HG02885 (cell line): ENCODE measurements at regions not wholly inside any gene's neighbourhood (a gene's known extent, or its start where the extent isn't known, plus 50 kb on each side); places are given as distances from the start of the nearest gene placed in this dataset.
"Not testable (repeated sequence)": the region's sequence is repeated elsewhere in the genome, so short reads cannot be mapped to it uniquely, and the experiment has no call there.

Experiments
- ATAC-seq: cut with Tn5 transposase; IDR thresholded peaks from one replicate; pipeline ENCODE4 v1.9.1; 2021; ENCODE audit warnings: mild to moderate bottlenecking; ENCODE audit not compliant: unreplicated experiment, poor library complexity

DNA sequence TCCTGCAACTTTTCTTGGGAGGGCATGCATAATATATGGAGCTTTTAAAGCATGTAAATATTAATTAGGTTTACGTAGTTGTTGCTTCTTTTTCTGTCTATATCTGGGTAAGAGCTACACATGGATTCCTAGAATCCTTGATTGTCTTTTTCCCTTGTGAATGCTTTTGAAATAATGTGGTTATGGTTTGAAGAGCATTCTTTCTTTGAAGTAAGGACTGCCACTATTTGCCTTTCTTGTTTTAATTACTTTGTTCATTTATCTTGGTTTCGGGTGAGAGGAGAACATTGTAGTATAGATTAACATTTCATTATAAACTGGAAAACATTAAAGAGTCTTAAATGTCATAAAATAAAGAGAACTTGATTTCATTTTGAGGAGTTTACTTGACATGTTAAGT, 674.0 kb downstream of the ZBBX start:
- no peak for ATAC-seq

DNA sequence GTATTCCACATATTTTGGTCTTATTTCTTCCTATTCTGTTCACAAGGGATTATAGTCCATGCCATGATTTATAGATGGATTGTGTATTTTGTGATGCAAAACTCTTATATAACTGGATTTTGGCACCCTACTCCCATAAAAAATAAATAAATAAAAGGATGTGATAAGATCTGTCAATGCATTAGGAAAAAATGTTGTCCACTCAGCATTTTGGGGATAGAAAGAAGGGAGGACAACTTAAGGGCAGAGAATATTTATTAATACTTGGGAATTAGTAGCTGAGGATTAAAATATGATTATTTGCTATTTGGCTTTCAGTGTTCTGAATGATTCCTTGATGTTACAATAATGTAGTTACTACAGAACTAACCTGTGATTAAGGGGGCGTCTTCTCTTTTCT, 682.6 kb downstream of the ZBBX start:
- ATAC-seq = no peak

DNA sequence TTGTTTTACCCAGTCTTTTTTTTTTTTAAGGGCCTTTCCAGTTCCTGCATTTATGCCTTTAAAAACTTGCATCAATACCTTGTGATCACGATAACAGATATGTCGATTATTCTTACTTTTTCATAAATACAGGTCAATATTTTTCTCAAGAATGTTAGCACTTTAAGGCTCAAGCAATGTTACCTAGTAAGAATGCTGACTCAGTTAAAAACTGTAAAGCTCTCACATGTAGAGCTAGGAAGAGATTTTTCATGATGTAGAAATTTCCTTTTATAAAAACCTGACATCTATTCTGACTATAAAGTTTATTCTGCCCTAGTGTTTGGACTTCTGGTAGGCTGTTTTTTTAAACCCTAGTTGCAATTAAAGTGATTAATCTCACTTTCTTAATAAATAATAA, 684.0 kb downstream of the ZBBX start:
- no peak for ATAC-seq

DNA sequence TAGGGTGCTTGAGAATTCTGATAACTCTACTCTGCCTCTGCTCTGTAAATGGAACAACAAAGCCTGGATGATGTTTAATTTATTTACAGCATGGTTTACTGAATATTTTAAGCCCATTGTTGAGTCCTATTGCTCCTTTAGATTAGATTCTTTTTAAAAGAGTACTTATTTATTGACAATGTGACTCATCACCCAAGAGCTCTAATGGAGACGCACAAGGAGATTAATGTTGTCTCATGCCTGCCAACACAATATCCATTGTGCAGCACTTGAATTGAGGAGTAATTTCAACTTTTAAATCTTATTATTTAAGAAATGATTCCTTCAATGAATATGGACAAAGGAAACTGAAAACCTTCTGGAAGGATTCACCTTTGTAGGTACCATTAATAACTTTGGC, 691.4 kb downstream of the ZBBX start:
- ATAC-seq = no peak

DNA sequence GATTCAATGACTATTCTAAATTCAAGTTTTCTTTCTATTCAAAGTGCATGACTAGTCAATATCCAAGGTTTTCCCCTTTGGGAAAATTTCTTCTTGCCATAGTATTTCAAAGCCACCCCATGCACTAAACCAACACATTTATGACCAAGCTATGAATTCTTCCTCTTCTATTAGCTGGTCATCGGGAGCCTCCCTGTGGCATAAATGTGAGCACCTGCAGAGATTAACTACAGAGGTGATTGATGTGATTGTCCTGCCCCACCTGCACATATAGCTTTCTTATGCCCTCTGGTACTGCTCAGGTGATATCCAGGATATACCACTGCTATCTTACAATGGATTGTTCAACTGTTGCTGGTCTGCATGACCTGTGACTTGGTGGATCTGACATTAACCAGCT, 694.9 kb downstream of the ZBBX start:
- ATAC-seq = no peak

DNA sequence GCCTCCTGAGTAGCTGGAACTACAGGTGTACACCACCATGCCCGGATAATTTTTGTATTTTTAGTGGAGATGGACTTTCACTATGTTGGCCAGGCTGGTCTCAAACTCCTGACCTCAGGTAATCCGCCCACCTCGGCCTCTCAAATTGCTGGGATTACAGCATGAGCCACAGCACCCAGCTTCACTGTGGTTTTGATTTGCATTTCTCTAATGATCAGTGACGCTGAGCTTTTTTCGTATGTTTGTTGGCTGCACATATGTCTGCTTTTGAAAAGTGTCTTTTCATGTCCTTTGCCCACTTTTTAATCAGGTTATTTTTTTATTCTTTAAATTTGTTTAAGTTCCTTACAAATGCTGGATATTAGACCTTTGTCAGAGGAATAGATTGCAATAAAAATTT, 696.0 kb downstream of the ZBBX start:
- not testable (repeated sequence) for ATAC-seq

DNA sequence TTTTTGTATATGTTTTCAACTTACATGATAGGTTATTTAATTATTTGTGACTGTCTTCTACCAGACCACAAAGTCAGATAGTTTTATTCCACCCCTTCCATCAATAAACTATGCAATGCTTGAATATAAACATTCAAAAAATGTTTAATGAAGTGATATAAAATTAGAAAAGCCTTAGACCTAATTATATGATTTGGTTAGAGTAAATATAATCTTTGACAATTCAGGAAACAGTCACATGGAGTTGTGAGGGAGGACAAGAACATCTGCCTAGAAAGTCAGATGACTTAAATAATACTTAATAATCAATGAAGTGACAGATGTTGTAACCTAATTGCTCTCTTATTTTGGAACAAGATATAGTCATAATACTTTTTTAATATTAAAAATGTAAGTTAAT, 710.3 kb downstream of the ZBBX start:
- ATAC-seq = no peak

DNA sequence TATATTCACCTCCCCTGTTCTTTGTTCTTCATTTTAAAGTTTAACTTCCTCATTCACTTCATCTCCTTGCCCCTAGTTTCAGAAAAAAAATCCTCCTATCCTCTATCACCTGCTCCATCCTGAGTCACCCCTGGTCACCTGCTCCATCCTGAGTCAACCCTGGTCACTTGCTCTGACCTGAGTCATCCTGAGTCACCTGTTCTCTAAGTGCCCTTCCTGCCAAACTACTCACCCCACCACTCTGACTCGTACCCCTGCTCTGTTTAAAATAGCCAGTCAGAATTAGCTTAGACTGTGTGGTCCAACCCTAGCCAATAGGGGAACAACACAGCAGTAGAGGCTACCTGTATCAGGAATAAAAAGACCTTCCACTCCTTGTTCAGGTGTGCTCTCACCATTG, 716.9 kb downstream of the ZBBX start:
- ATAC-seq = no peak

DNA sequence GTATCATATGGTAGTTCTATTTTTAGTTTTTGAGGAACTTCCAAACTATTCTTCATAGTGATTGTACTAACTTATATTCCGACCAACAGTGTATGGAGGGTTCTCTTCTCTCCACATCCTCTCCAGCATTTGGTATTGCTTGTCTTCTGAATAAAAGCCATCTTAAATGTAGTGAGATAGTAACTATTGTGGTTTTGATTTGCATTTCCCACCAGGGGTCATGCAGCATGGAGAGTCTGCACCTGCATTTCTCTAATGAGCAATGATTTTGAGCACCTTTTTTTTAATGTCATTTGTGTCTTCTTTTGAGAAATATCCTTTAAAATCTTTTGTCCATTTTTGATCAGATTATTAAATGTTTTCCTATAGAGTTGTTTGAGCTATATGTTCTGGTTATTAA, 718.5 kb downstream of the ZBBX start:
- no peak for ATAC-seq

DNA sequence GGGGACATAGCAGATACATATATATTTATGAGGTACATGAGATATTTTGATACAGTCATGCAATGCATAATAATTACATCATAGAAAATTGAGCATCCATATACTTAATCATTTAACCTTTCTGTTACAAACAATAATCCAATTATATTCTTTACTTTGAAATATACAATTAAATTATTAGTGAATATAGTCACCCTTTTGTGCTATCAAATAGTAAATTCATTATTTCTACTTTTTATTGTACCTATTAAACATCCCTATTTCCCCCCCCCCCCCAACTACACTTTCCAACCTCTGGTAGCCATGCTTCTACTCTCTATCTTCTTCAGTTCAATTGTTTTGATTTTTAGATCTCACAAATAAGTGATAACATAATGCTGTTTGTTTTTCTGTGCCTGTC, 719.1 kb downstream of the ZBBX start:
- no peak for ATAC-seq

DNA sequence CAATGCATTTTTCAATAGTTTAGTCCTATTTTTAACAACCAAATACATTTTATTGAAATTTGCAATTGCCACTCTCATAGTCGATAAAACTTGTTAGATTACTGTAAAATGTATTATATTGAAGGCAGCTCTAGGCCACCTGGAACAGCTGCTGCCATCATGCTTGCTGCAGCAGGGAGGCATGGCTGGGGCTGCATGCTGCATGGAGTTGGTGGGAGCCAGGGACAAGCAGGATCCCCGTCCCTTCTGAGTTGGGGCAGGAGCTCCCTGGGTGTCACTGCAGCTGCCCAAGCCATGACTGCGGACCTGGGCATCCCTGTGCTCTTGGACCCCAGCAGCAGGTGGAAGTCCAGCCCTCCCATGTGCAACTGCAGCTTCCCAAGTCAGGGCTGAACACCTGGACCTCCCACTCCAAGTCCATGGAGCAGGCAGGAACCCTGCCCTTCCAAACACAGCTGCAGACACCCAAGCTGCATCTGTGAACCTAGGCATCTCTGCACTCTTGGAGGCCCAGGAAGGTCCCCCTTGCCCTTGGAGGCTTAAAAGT, 742.0 kb downstream of the ZBBX start:
- no peak for ATAC-seq

DNA sequence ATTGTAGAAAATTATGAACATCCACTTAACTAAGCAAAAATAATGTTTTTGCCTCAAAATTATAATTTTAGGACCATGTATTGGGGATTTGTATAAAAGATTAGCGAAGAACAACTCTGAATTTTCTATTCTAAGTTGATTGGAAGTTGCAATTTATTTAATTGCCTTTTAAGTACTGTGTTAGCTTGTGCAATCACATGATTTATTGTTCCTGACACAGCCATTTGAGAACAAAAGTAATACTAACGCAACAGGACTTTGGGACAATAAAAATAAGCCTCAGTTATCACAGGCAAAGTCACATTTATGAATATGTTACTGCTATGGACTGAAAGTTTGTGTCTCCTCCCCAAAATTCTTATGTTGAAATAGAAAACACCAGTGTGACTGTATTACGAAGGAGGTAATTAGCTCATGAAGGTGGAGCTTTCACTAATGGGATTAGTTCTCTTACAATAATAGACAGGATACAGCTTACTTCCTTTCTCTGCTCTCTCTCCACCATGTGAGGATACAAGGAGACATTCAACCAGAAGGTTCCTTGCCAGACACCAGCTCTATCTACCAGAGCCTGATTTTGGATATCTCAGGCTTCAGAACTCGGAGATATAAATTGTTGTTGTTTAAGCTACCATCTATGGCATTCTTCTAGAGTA, 745.9 kb downstream of the ZBBX start:
- ATAC-seq = no peak

DNA sequence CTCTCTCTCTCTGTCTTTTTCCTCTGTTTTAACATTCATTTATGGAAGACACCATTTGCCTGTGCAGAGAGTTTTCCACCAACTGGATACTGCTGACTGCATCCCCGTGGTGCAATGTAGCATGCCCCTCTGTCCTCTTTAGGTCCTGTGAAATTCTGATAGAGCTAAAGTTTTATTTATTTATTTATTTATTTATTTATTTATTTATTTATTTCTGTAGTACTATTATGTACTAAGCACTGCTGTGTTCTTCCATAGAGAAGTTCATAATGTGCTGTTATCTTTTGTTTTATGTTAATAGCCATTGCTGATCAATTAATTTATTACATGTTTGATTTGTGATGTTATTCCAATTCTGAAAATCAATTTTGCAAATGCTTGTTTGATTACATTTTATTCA, 749.9 kb downstream of the ZBBX start:
- no peak for ATAC-seq

DNA sequence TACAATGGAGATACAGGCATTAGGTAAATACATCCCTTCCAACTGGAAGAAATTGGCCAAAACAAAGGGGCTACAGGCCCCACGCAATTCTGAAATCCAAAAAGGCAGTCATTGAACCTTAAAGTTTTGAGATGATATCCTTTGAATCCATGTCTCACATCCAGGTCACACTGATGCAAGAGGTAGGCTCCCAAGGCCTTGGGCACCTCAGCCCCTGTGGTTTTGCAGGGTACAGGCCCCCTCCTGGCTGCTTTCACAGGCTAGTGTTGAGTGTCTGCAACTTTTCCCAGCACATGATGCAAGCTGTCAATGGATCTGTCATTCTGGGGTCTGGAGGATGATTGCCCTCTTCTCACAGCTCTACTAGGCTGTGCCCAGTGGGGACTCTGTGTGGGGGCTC, 766.7 kb downstream of the ZBBX start:
- ATAC-seq = no peak

DNA sequence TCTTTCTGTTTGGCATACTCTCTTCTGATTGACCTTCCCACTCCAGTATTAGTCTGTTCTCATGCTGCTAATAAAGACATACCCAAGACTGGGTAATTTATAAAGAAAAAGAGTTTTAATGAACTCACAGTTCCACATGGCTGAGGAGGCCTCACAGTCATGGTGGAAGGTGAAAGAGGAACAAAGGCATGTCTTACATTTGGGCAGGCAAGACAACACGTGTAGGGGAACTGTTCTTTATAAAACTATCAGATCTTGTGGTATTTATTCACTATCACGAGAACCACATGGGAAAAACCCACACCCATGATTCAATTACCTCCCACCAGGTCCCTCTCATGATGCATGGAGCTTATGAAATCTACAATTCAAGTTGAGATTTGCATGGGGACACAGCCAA, 767.3 kb downstream of the ZBBX start:
- ATAC-seq = not testable (repeated sequence)

DNA sequence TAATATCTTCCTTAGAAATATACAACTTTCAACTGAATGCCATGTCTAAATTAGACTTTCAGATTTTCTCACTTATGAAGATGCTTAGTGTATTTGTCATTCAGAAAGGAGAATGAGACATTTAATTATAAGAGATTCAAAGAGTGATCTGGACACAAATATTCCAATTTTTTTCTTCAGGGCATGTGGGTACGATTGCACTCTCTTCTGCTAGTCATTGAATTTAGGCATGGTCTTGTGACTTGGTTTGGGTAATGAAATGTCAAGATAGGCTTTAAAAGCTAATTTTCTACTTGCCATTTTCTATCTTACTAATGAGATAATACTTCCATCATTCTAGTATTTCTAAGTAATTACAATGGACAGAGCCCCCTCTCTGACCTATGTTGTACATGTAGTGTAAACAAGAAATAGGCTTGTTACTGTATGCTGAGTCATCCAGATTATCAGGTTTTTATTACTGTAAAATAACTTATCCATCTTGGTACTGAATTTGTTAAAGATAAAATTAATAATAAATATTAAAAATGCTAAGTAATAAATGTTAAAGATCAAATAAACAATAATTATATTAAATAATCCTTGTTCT, 770.8 kb upstream of the BCHE start:
- ATAC-seq = no peak

DNA sequence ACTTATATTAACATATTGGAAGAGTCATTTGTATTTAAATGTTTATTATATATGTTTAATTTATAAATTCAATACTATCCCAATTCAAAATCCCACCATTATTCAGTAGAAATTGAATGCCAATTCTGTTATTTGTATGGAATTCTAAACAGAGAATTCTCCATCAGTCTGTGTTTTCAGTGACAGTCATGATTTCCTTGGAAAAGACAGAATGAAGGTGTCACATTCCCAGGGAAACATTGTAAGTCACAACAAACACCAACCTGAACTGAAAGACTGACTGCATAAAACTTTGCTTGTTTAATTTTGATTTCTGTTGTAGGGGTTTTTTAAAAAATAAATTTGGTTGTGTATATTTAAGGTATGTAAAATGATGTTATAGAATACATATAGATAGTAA, 769.8 kb upstream of the BCHE start:
- no peak for ATAC-seq

DNA sequence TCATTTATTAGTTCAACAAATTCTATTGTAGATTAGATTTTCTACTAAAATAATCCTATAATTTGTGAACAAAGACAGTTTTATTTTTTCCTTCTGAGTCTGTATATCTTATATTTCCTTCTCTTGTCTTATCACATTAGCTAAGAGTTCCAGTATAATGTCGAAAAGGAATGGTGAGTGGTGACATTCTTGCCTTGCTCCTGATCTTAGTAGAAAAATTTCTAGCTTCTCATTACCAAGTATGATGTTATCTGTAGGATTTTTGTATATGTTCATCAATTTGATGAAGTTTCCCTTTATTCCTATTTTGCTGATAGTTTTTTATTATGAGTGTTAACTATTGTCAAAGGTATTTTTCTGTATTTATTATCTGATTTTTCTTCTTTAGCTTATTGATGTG, 756.6 kb upstream of the BCHE start:
- ATAC-seq = no peak

DNA sequence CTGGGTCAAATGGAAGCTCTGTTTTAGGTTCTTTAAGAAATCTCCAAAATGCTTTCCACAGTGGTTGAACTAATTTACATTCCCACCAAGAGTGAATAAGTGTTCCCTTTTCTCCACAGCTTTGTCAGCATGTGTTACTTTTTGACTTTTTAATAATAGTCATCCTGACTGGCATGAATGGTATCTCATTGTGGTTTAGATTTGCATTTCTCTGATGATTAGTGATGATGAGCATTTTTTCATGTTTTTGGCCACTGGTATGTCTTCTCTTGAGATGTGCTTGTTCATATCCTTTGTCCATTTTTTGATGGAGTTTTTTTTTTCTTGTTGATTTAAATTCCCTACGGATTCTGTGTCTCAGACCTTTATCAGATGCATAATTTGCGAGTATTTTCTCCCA, 745.0 kb upstream of the BCHE start:
- ATAC-seq = no peak

DNA sequence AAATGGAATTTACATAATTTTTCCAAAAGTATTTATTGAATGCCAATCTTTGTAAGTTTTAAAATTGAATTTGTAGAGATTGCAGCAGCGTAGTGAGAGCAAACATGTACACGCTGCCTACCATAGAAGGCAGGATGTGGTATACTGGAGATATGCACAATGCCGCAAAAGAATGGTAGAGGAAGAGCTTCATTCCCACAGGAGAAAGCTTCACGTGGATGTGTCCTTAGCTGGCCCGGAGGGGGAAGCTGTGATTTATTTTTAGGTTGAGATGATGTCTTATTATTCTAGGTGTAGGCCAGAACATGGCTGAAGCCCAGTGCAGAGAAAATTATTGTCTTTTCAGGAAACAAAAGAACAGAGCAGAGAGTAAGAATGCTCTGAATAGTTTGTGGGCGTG, 743.3 kb upstream of the BCHE start:
- no peak for ATAC-seq

DNA sequence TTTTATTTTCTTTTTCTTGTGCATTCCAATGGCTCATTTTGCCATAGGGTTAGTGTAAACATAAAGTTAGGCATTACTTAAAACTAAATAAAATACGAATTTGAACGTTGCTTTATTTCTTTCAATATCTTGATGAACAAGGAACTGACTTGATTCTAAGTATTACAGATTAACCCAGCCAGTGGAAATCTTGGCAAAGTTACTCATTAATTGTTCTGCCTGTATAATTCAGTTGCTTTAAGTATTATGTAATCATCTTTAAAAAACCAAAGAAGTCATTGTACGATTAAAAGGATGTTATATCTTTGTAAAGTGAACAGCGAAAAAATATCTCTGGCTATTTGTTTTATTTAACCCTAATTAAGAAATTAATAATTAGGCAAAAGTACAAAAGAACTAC, 737.9 kb upstream of the BCHE start:
- ATAC-seq = no peak

DNA sequence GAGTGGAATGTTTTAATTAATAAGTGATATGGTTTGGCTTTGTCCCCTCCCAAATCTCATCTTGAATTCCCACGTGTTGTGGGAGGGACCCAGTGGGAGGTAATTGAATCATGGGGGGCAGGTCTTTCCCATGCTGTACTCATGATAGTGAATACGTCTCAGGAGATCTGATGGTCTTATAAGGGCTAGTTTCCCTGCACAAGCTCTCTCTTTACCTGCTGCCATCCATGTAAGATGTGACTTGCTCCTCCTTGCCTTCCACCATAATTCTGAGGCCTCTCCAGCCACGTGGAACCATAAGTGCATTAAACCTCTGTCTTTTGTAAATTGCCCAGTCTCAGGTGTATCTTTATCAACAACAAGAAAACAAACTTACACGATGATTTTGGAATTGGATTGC, 734.5 kb upstream of the BCHE start:
- not testable (repeated sequence) for ATAC-seq
